Prostate gland (tissue), 2 donors: ENCODE measurements at regions not wholly inside any gene's neighbourhood (a gene's known extent, or its start where the extent isn't known, plus 50 kb on each side); places are given as distances from the start of the nearest gene placed in this dataset.

Source experiments
- DNase-seq: peaks from one replicate; pipeline ENCODE4 v3.0.0-alpha.2; 2019; ENCODE audit warnings: low spot score
- H3K27ac ChIP-seq, 2 donors: fragments of 200-600 bp; sonication (generic); 2 replicates each; pipeline ENCODE4 v1.5.1; 2017 to 2019
- H3K27me3 ChIP-seq: fragments of 200-600 bp; sonication (generic); replicated peaks from 2 replicates; pipeline ENCODE4 v1.5.1; 2019; ENCODE audit not compliant: insufficient read depth
- H3K36me3 ChIP-seq, 2 donors: fragments of 200-600 bp; sonication (generic); 1 replicate in 1 of 2; 2 replicates in 1 of 2; pipeline versions ENCODE4 v1.5.1 to v1.8.1; 2017 to 2019
- H3K4me1 ChIP-seq: fragments of 200-600 bp; sonication (generic); replicated peaks from 2 replicates; pipeline ENCODE4 v1.5.1; 2019
- H3K4me3 ChIP-seq, 2 donors: fragments of 200-600 bp; sonication (generic); 2 replicates each; pipeline ENCODE4 v1.5.1; 2017 to 2019
- H3K9me3 ChIP-seq: fragments of 200-600 bp; sonication (generic); 2 replicates; pipeline ENCODE4 v1.5.1; 2017
- POLR2A ChIP-seq: fragments of 450-650 bp; IDR thresholded peaks from one replicate; pipeline ENCODE4 v1.6.1; 2016; ENCODE audit warnings: antibody characterized with exemption, mild to moderate bottlenecking
- POLR2AphosphoS5 ChIP-seq: sonication (generic); formaldehyde crosslinking; IDR thresholded peaks from one replicate; pipeline ENCODE4 v1.6.1; 2017; ENCODE audit warnings: antibody characterized with exemption
- WGBS: methylation state at CpG from one replicate; pipeline ENCODE4 v1.1.5; 2018; 5-methylcytosine and 5-hydroxymethylcytosine counted together
- intact Hi-C: fragments of 100-400 bp; cut with DNase I; formaldehyde crosslinking; loops from one replicate; pipeline ENCODE4 v1.14.2; 2022
- TF ChIP-seq, protein P1 (sequence below), 4 experiments: fragments of 200-600 bp in 2 of 4; fragments of 450-650 bp in 2 of 4; sonication (generic) in 2 of 4; IDR thresholded peaks; 1 replicate in 3 of 4; 2 replicates in 1 of 4; pipeline ENCODE4 v1.5.1; 2016 to 2019; ENCODE audit warnings: antibody characterized with exemption in 4 of 4, mild to moderate bottlenecking in 2 of 4, moderate library complexity in 2 of 4

DNA sequence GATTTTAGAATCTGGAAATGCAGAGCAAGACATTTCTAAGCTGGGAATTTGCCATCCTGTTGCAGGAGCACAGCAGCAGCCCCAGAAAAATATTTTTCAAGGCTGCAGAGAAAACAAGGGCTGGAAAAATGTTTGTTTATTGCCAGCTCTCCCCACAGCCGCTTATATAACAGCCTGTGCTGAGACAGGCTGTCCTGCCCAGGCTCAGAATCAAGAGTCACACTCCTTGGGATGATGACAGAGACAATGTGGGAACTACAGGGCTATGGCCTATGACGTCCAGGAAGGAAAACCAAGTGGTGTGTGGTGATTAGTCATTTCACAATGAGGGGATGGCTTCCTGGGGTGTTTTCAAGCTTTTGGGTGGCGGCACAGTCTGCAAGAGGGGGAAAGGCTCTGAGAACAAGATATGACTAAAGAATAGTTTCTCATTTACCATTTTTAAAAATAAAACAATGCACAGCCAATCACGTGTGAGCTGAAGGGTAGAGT is 136.3 kb upstream of the SERP2 start:
- TF ChIP-seq POLR2AphosphoS5: peak; percentile 78
- TF ChIP-seq, protein P1, sequence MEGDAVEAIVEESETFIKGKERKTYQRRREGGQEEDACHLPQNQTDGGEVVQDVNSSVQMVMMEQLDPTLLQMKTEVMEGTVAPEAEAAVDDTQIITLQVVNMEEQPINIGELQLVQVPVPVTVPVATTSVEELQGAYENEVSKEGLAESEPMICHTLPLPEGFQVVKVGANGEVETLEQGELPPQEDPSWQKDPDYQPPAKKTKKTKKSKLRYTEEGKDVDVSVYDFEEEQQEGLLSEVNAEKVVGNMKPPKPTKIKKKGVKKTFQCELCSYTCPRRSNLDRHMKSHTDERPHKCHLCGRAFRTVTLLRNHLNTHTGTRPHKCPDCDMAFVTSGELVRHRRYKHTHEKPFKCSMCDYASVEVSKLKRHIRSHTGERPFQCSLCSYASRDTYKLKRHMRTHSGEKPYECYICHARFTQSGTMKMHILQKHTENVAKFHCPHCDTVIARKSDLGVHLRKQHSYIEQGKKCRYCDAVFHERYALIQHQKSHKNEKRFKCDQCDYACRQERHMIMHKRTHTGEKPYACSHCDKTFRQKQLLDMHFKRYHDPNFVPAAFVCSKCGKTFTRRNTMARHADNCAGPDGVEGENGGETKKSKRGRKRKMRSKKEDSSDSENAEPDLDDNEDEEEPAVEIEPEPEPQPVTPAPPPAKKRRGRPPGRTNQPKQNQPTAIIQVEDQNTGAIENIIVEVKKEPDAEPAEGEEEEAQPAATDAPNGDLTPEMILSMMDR (IDR thresholded peaks at IDR 0.05): no peak
- Histone ChIP-seq H3K36me3 (no peaks in the 10 kb centered on the region), H3K27me3 (no peaks in the 10 kb centered on the region), H3K9me3 (no peaks in the 10 kb centered on the region), H3K4me3 (no peak overlapping the region), H3K4me1 (peaks cover 9% of the 10 kb centered on the region), H3K27ac (peak overlapping the region; percentile 62 to 70)
- WGBS: 45% methylated on average over 4 of the region's 4 CpGs
- peak; percentile 28 for DNase-seq
- intact Hi-C loops: no loop called here

DNA sequence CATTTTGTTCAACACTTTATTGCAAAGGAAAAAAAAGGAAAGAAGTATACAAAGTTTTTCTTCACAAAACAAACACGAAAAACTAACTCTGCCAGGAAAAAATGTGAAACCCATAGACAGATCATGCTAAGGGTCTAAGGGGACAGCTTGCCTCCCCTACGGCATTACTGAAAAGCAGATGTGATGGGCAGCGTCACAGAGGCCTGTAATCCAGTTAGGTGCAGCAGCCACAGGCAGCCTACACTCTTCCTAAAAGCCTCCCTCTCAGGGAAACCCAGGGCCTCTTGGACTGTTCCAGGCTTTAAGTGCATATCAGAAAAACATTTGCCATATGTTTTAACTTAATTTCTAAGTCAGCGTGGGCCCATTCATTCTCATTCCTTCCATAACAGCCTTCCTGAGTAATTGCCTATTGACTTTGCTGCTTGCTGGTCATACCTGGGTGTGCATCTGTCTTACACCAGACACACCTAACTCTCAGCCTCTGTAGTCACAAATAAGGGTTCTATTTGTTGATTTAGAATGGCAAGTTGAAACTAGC is 135.7 kb upstream of the SERP2 start:
- TF ChIP-seq POLR2A: no peak
- no peak for TF ChIP-seq POLR2AphosphoS5
- TF ChIP-seq, protein P1 (IDR thresholded peaks at IDR 0.05): no peak
- Histone ChIP-seq H3K9me3 (no peaks in the 10 kb centered on the region), H3K4me1 (peaks cover 4% of the 10 kb centered on the region), H3K27ac (peak overlapping the region; percentile 62 to 70), H3K27me3 (no peaks in the 10 kb centered on the region), H3K36me3 (no peaks in the 10 kb centered on the region), H3K4me3 (no peak overlapping the region)
- 78% methylated on average over 4 of the region's 4 CpGs for WGBS
- intact Hi-C loops: no loop called here
- no peak for DNase-seq

DNA sequence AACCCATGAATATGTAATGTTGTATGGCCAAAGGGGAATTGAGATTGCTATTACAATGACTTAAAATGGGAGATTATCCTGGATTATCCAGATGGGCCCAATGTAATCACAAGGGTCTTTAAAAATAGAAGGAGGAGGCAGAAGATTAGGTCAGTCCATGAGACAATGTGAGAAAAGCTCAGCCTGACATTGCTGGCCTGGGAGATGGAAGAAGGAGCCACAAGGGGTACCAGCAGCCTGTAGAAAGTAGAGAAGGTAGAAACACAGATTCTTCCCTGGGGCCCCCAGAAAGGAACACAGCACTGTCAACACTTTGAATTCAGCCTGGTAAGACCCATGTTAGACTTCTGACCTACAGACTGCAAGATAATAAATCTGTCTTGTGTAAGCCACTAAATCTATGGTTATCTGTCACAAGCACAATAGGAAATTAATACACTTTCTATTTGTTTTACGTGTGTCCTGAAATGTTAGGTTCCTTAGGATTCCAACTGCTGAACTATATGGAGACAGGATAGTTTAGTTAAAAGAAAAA is 132.9 kb upstream of the SERP2 start:
- Histone ChIP-seq H3K4me3 (no peak overlapping the region), H3K36me3 (no peaks in the 10 kb centered on the region), H3K27ac (no peak overlapping the region), H3K27me3 (no peaks in the 10 kb centered on the region), H3K9me3 (no peaks in the 10 kb centered on the region), H3K4me1 (no peaks in the 10 kb centered on the region)
- TF ChIP-seq POLR2AphosphoS5: no peak
- TF ChIP-seq, protein P1 (IDR thresholded peaks at IDR 0.05): no peak
- no peak for TF ChIP-seq POLR2A
- WGBS: 58% methylated on average over 1 of the region's 1 CpG
- intact Hi-C loops: no loop called here
- DNase-seq: no peak

DNA sequence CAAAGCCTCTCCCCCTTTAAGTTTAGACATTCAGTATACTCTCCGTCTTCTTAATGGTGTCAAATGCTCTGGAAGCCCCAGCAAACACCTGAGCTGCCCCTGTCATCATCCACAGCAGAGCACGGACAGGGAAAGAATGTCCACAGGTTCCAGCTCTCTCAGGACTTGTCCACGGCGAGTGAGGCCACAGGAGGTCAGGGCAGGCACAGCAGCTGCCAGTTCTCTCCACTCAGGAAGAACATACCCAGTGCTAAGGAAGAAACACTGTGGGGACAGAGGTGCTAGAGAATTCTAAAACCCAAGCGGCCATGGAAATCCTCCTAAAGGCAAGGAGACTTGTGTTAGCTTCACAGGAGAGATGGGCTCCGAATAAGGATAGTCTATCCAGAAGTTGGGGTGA is 132.0 kb upstream of the SERP2 start:
- TF ChIP-seq POLR2AphosphoS5: no peak
- no peak for TF ChIP-seq POLR2A
- TF ChIP-seq, protein P1 (IDR thresholded peaks at IDR 0.05): no peak
- Histone ChIP-seq H3K27ac (no peak overlapping the region), H3K36me3 (no peaks in the 10 kb centered on the region), H3K27me3 (no peaks in the 10 kb centered on the region), H3K9me3 (no peaks in the 10 kb centered on the region), H3K4me3 (no peak overlapping the region), H3K4me1 (no peaks in the 10 kb centered on the region)
- DNase-seq: no peak
- 92% methylated on average over 6 of the region's 6 CpGs for WGBS
- intact Hi-C loops: no loop called here

DNA sequence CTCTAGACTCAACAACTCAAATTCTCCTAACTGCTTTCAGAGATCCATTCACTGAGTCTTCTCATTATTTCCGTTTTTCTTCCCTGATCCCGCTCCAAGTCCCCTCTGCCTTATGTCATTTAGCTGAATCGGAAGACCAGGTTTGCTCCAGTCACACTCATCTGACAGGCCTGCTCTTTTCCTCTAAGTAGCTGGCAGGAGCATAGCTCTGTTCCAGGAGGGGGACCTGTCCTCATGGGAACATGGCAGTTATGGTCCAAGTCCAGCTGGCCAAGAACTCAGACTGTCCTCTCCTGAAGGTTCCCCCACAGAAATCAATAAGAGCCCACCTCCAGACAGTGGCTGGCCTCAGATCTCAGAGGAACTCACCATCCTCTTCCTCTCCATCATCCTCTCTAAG is 130.9 kb upstream of the SERP2 start:
- DNase-seq: no peak
- TF ChIP-seq POLR2AphosphoS5 (no peak), POLR2A (no peak)
- TF ChIP-seq, protein P1 (IDR thresholded peaks at IDR 0.05): no peak
- Histone ChIP-seq H3K9me3 (no peaks in the 10 kb centered on the region), H3K4me3 (no peak overlapping the region), H3K27ac (no peak overlapping the region), H3K4me1 (no peaks in the 10 kb centered on the region), H3K27me3 (no peaks in the 10 kb centered on the region), H3K36me3 (no peaks in the 10 kb centered on the region)
- WGBS: 90% methylated on average over 3 of the region's 3 CpGs
- intact Hi-C loops: no loop called here
